ENCODE measurements at regions not wholly inside any gene's neighbourhood (a gene's known extent, or its start where the extent isn't known, plus 50 kb on each side); places are given as distances from the start of the nearest gene placed in this dataset.

DNA sequence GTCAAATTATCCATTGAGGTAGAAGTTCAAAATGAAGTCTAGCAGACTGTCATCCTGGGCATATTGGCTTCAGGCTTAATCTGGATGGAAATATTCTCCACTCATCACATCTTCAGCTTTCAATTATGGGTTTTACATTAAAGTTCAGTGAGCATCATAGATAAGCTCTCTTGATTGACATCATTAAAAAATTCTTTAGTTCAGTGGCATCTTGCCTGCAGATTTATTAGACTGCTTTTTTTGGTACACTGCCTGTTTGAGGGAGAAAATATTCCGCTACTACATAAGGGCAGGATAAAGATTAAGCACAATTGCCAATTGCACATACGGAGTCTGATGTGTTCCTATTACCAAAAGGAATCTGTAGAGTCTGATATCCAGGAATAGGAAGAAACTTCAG, 2353.8 kb downstream of the MAT2B start:
- 71 to 80% methylated on average over 2 of the region's 2 CpGs for WGBS, 2 donors
- no peak for ATAC-seq
- H3K36me3 ChIP-seq (replicated peaks in 1 of 2; ENCODE audit: insufficient read depth in 1 of 2, low read depth in 2 of 2): no peaks in the 10 kb centered on the region

DNA sequence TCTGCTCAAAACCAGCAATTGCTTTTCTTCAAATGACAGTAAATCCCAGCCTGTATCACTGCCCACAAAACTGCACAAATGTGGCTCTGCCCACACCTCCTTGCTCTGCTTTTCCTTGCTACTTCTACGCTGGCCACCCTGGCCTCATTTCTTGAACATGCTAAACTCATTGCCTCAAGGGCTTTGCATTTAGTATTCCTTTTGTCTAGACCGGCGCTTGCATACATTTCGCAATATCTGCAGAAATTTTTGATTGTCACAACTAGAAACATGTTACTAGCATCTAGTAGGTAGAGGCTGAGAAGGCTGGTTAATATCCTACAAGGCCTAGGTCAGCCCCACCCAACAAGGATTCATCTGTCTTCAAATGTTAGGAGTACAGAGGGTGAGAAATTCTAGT, 2357.8 kb downstream of the MAT2B start:
- Histone ChIP-seq H3K4me1 (no peaks in the 10 kb centered on the region), H3K9me3 (no peaks in the 10 kb centered on the region), H3K27ac (no peak overlapping the region), H3K27me3 (no peaks in the 10 kb centered on the region), H3K4me3 (no peak overlapping the region), H3K36me3 (replicated peaks in 1 of 2; ENCODE audit: insufficient read depth in 1 of 2, low read depth in 2 of 2) (no peaks in the 10 kb centered on the region)
- intact Hi-C loops (cut with DNase I): no loop called here
- TF ChIP-seq, protein P1, sequence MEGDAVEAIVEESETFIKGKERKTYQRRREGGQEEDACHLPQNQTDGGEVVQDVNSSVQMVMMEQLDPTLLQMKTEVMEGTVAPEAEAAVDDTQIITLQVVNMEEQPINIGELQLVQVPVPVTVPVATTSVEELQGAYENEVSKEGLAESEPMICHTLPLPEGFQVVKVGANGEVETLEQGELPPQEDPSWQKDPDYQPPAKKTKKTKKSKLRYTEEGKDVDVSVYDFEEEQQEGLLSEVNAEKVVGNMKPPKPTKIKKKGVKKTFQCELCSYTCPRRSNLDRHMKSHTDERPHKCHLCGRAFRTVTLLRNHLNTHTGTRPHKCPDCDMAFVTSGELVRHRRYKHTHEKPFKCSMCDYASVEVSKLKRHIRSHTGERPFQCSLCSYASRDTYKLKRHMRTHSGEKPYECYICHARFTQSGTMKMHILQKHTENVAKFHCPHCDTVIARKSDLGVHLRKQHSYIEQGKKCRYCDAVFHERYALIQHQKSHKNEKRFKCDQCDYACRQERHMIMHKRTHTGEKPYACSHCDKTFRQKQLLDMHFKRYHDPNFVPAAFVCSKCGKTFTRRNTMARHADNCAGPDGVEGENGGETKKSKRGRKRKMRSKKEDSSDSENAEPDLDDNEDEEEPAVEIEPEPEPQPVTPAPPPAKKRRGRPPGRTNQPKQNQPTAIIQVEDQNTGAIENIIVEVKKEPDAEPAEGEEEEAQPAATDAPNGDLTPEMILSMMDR (IDR thresholded peaks at IDR 0.05): no peak
- no peak for TF ChIP-seq POLR2A (IDR thresholded peaks at IDR 0.05)
- ATAC-seq (no peak), DNase-seq (no peak)
- WGBS, 2 donors: 74 to 96% methylated on average over 3 to 4 of the region's 4 CpGs

More for the DNA sequence above, 2353.8 kb downstream of the MAT2B start:
- TF ChIP-seq, protein P1 (IDR thresholded peaks at IDR 0.05): no peak
- no peak for TF ChIP-seq POLR2A (IDR thresholded peaks at IDR 0.05)
- Histone ChIP-seq H3K27me3 (no peaks in the 10 kb centered on the region), H3K4me1 (no peaks in the 10 kb centered on the region), H3K4me3 (no peak overlapping the region), H3K27ac (no peak overlapping the region), H3K9me3 (no peaks in the 10 kb centered on the region)
- DNase-seq: no peak
- intact Hi-C loops (cut with DNase I): no loop called here

- TF ChIP-seq, protein P1 (IDR thresholded peaks at IDR 0.05): no peak
- no peak for TF ChIP-seq POLR2A (IDR thresholded peaks at IDR 0.05)
- no peaks in the 10 kb centered on the region for H3K9me3 ChIP-seq
- no peaks in the 10 kb centered on the region for H3K27me3 ChIP-seq
- H3K4me1 ChIP-seq: peaks cover 9% of the 10 kb centered on the region
- 50 to 66% methylated on average over 2 of the region's 2 CpGs for WGBS, 2 donors
- intact Hi-C loops (cut with DNase I): no loop called here
- DNase-seq: no peak
- H3K36me3 ChIP-seq (replicated peaks in 1 of 2; ENCODE audit: insufficient read depth in 1 of 2, low read depth in 2 of 2): no peaks in the 10 kb centered on the region
- ATAC-seq: no peak
- H3K4me3 ChIP-seq: no peak overlapping the region
- no peak overlapping the region for H3K27ac ChIP-seq
Measured at GRCh38 chr5:165871291-165871690, 2365.9 kb downstream of the MAT2B start.

DNA sequence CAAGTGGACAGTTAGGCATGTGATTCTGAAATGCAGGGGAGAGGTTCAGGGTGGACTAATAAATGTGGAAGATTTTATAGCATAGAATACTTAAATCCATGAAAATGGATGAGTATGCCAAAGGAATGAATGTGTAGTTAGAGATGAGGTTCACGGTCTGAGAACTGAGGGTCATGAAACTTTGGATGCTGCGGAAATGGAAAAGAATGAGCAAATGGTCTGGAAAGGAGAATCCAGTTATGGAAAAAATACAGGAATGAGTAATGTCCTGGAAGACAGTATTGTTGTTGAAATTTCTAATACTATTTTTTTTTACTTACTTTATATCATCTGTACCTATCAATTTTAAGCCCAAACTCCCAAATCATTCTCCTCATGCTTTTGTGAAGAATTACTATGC, 2369.4 kb downstream of the MAT2B start:
- H3K4me3 ChIP-seq: no peak overlapping the region
- intact Hi-C loops (cut with DNase I): no loop called here
- ATAC-seq: no peak
- H3K27ac ChIP-seq: no peak overlapping the region
- H3K36me3 ChIP-seq (replicated peaks in 1 of 2; ENCODE audit: insufficient read depth in 1 of 2, low read depth in 2 of 2): no peaks in the 10 kb centered on the region
- peaks cover 3% of the 10 kb centered on the region for H3K4me1 ChIP-seq
- H3K27me3 ChIP-seq: no peaks in the 10 kb centered on the region
- WGBS, 2 donors: 97 to 98% methylated on average over 2 of the region's 2 CpGs
- DNase-seq: no peak
- no peaks in the 10 kb centered on the region for H3K9me3 ChIP-seq
- TF ChIP-seq, protein P1 (IDR thresholded peaks at IDR 0.05): no peak
- TF ChIP-seq POLR2A (IDR thresholded peaks at IDR 0.05): no peak

GRCh38 chr5:165876538-165876937, 2371.1 kb downstream of the MAT2B start:
- ATAC-seq: no peak

More at GRCh38 chr5:165876538-165876937, 2371.1 kb downstream of the MAT2B start:
- Histone ChIP-seq H3K4me1 (no peaks in the 10 kb centered on the region), H3K9me3 (no peaks in the 10 kb centered on the region), H3K4me3 (no peak overlapping the region), H3K36me3 (replicated peaks in 1 of 2; ENCODE audit: insufficient read depth in 1 of 2, low read depth in 2 of 2) (no peaks in the 10 kb centered on the region), H3K27me3 (no peaks in the 10 kb centered on the region), H3K27ac (no peak overlapping the region)
- DNase-seq: no peak
- no peak for TF ChIP-seq POLR2A (IDR thresholded peaks at IDR 0.05)
- TF ChIP-seq, protein P1 (IDR thresholded peaks at IDR 0.05): no peak
- intact Hi-C loops (cut with DNase I): no loop called here
